SIG-M5 treated with dmso at 0.1 percent for 504 hours (cell line): ENCODE measurements at regions not wholly inside any gene's neighbourhood (a gene's known extent, or its start where the extent isn't known, plus 50 kb on each side); places are given as distances from the start of the nearest gene placed in this dataset.

ENCODE experiments used
- DNase-seq: peaks from one replicate; lab custom pipeline; 2025; ENCODE audit not compliant: unreplicated experiment; lab: John Stamatoyannopoulos, UW

GRCh38 chr18:43481069-43481468 is 203.8 kb upstream of the SYT4 start:
- no peak for DNase-seq

- no peak for DNase-seq
These were observed 204.8 kb upstream of the SYT4 start for GRCh38 chr18:43482136-43482535.

- DNase-seq, result no peak
These were observed 205.3 kb upstream of the SYT4 start for GRCh38 chr18:43482600-43482999.

GRCh38 chr18:43484710-43485109 is 207.4 kb upstream of the SYT4 start:
- DNase-seq, result no peak

GRCh38 chr18:43485545-43485963 is 208.3 kb upstream of the SYT4 start:
- DNase-seq, result no peak

- DNase-seq, result no peak
These were observed 209.2 kb upstream of the SYT4 start for GRCh38 chr18:43486462-43486861.

- DNase-seq, result no peak
These were observed 223.8 kb upstream of the SYT4 start for GRCh38 chr18:43501099-43501498.

GRCh38 chr18:43506935-43507334 is 229.6 kb upstream of the SYT4 start:
- no peak for DNase-seq

- DNase-seq, result no peak
These were observed 230.7 kb upstream of the SYT4 start for GRCh38 chr18:43507842-43508481.

- DNase-seq, result no peak
These were observed 237.5 kb upstream of the SYT4 start for GRCh38 chr18:43514747-43515146.

GRCh38 chr18:43515481-43515880 is 238.2 kb upstream of the SYT4 start:
- DNase-seq, result no peak

- DNase-seq, result no peak
These were observed 247.0 kb upstream of the SYT4 start for GRCh38 chr18:43524260-43524659.

- no peak for DNase-seq
These were observed 247.9 kb upstream of the SYT4 start for GRCh38 chr18:43525169-43525568.

GRCh38 chr18:43526426-43527145 is 249.3 kb upstream of the SYT4 start:
- DNase-seq, result no peak

GRCh38 chr18:43531438-43531837 is 254.1 kb upstream of the SYT4 start:
- DNase-seq, result no peak

- no peak for DNase-seq
These were observed 256.1 kb upstream of the SYT4 start for GRCh38 chr18:43533371-43533770.

GRCh38 chr18:43534511-43534910 is 257.2 kb upstream of the SYT4 start:
- DNase-seq, result no peak

- no peak for DNase-seq
These were observed 262.6 kb upstream of the SYT4 start for GRCh38 chr18:43539862-43540261.

- no peak for DNase-seq
These were observed 264.7 kb upstream of the SYT4 start for GRCh38 chr18:43542016-43542415.

GRCh38 chr18:43543236-43543635 is 265.9 kb upstream of the SYT4 start:
- no peak for DNase-seq

- DNase-seq, result no peak
These were observed 270.2 kb upstream of the SYT4 start for GRCh38 chr18:43547456-43547855.

- DNase-seq, result no peak
These were observed 282.2 kb upstream of the SYT4 start for GRCh38 chr18:43559507-43559906.

- peak; percentile 15 for DNase-seq
These were observed 286.5 kb upstream of the SYT4 start for GRCh38 chr18:43563780-43564179.
